ENCODE measurements at regions not wholly inside any gene's neighbourhood (a gene's known extent, or its start where the extent isn't known, plus 50 kb on each side); places are given as distances from the start of the nearest gene placed in this dataset.

- no peaks in the 10 kb centered on the region for H4K20me1 ChIP-seq (ENCODE audit: control insufficient read depth, insufficient read depth, insufficient read length)
- no peaks in the 10 kb centered on the region for H3K79me2 ChIP-seq (ENCODE audit: insufficient read depth, low read length)
- H3K4me2 ChIP-seq (ENCODE audit: insufficient read depth, insufficient read length, low read length), result no peak overlapping the region
- H3K4ac ChIP-seq (ENCODE audit: low read depth, low read length), result no peak overlapping the region
- no CpG with 5 or more reads among the region's 2 CpGs for WGBS (ENCODE audit: extremely low coverage, insufficient read length, low lambda C conversion rate)
- H3K27ac Mint-ChIP-seq, result no peak overlapping the region
- no peaks in the 10 kb centered on the region for H3K27me3 ChIP-seq (ENCODE audit: insufficient read depth, low read length)
- no peaks in the 10 kb centered on the region; the same call in 1 of the 2 replicates for H3K27me3 Mint-ChIP-seq (ENCODE audit: low read depth)
- H3K79me1 ChIP-seq (ENCODE audit: insufficient read depth, low read depth, low read length, poor library complexity, severe bottlenecking), result no peaks in the 10 kb centered on the region
- no peak overlapping the region for H4K5ac ChIP-seq (ENCODE audit: insufficient read length, low read depth, low read length)
- no peak overlapping the region for H3K9ac ChIP-seq (ENCODE audit: extremely low read depth, insufficient read length, low read length)
- H3K9me3 ChIP-seq (ENCODE audit: control insufficient read depth, low read depth, low read length), result no peaks in the 10 kb centered on the region
- H4K8ac ChIP-seq (replicated peaks; ENCODE audit: insufficient read length, low read depth, low read length), result no peak overlapping the region
- no peak overlapping the region for H2BK15ac ChIP-seq (ENCODE audit: low read depth, low read length)
- H4K91ac ChIP-seq (ENCODE audit: insufficient read length, low read depth, low read length), result no peak overlapping the region
- H2BK12ac ChIP-seq (ENCODE audit: insufficient read length, low read depth, low read length), result no peak overlapping the region
- DNase-seq, result no peak
- no peaks in the 10 kb centered on the region for H3K4me1 ChIP-seq (ENCODE audit: insufficient read depth, low read length)
- no peak overlapping the region for H3K23ac ChIP-seq (ENCODE audit: insufficient read length, low read depth, low read length)
- H3K23me2 ChIP-seq (ENCODE audit: insufficient read length, low read depth, low read length, poor library complexity, severe bottlenecking), result no peaks in the 10 kb centered on the region
- TF ChIP-seq, protein P1, sequence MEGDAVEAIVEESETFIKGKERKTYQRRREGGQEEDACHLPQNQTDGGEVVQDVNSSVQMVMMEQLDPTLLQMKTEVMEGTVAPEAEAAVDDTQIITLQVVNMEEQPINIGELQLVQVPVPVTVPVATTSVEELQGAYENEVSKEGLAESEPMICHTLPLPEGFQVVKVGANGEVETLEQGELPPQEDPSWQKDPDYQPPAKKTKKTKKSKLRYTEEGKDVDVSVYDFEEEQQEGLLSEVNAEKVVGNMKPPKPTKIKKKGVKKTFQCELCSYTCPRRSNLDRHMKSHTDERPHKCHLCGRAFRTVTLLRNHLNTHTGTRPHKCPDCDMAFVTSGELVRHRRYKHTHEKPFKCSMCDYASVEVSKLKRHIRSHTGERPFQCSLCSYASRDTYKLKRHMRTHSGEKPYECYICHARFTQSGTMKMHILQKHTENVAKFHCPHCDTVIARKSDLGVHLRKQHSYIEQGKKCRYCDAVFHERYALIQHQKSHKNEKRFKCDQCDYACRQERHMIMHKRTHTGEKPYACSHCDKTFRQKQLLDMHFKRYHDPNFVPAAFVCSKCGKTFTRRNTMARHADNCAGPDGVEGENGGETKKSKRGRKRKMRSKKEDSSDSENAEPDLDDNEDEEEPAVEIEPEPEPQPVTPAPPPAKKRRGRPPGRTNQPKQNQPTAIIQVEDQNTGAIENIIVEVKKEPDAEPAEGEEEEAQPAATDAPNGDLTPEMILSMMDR (conservative IDR thresholded peaks at IDR 0.05), result no peak
- peaks cover 0 to 13% (median 2%) of the 10 kb centered on the region in 3 experiments; a peak in 2 of 7 replicates for H3K36me3 Mint-ChIP-seq (ENCODE audit: insufficient read depth in 1 of 3, low read depth in 3 of 3)
- H3K4me3 Mint-ChIP-seq, result no peak overlapping the region
- no peaks in the 10 kb centered on the region for H3K4me1 Mint-ChIP-seq
- H3K18ac ChIP-seq (ENCODE audit: insufficient read length, low read depth, low read length), result no peak overlapping the region
- H3K27ac ChIP-seq (ENCODE audit: insufficient read length, low read depth, low read length), result no peak overlapping the region
- H3K14ac ChIP-seq (ENCODE audit: insufficient read depth, low read length), result no peak overlapping the region
- H2AK5ac ChIP-seq (ENCODE audit: insufficient read length, low read length), result no peak overlapping the region
- no peak overlapping the region for H2BK20ac ChIP-seq (ENCODE audit: low read depth, low read length, poor library complexity, severe bottlenecking)
- H3K56ac ChIP-seq (ENCODE audit: insufficient read length, low read depth, low read length), result no peak overlapping the region
- H2AFZ ChIP-seq (ENCODE audit: low read length), result no peak overlapping the region
- H2BK5ac ChIP-seq (ENCODE audit: insufficient read length, low read length), result no peak overlapping the region
- H3T11ph ChIP-seq (ENCODE audit: low read length), result no peak overlapping the region
- no peak overlapping the region for H2BK120ac ChIP-seq (ENCODE audit: low read depth, low read length, poor library complexity, severe bottlenecking)
- H3K9me3 Mint-ChIP-seq, result peaks cover 5 to 6% of the 10 kb centered on the region in 2 experiments
These were observed 776.8 kb upstream of the ACVR2A start for GRCh38 chr2:147068071-147068470.
